Endothelial cell of umbilical vein (primary cell): ENCODE measurements at regions not wholly inside any gene's neighbourhood (a gene's known extent, or its start where the extent isn't known, plus 50 kb on each side); places are given as distances from the start of the nearest gene placed in this dataset.

Source experiments
- BruUV-seq: library from RNA; stranded (reverse); fragments of 400-500 nt; replicated peaks from 2 replicates; lab custom pipeline; 2021; lab: Mats Ljungman, UMichigan
- CTCF ChIA-PET: fragments of 300-600, 350-600 bp; sonication (Branson Sonifier 250); formaldehyde crosslinking; loops from one replicate; lab custom pipeline; 2021; ENCODE audit warnings: antibody characterized with exemption, inconsistent platforms; lab: Charles Lee
- POLR2A ChIA-PET: fragments of 300-600, 350-600 bp; sonication (Branson Sonifier 250); formaldehyde crosslinking; loops from one replicate; lab custom pipeline; 2021; ENCODE audit warnings: antibody characterized with exemption, inconsistent platforms; lab: Charles Lee
- DNase-seq: peaks from one replicate; pipeline ENCODE4 v3.0.0-alpha.2; 2011; ENCODE audit warnings: low read depth, low spot score
- FAIRE-seq: peaks from 2 replicates; lab custom pipeline; 2011; peaks lifted over from hg19 to GRCh38; lab: Jason Lieb, UNC
- H2AFZ ChIP-seq: 2 replicates; pipeline ENCODE4 v1.6.0; 2012; ENCODE audit warnings: low read depth, low read length, control low read depth, inconsistent platforms
- H3K27ac ChIP-seq: 2 replicates; pipeline ENCODE4 v1.5.1; 2011; ENCODE audit warnings: low read depth, mild to moderate bottlenecking, control low read depth, low read length, moderate library complexity; ENCODE audit not compliant: insufficient read depth
- H3K27me3 ChIP-seq, 2 experiments: 2 replicates each; pipeline versions ENCODE4 v1.6.0 to v1.6.1; 2011; ENCODE audit warnings: low read length in 2 of 2, mixed read lengths in 1 of 2; ENCODE audit not compliant: control insufficient read depth in 2 of 2, insufficient read depth in 2 of 2
- H3K36me3 ChIP-seq, 2 experiments: 2 replicates in 1 of 2; 3 replicates in 1 of 2; pipeline ENCODE4 v1.5.1; 2011; ENCODE audit warnings: low read length in 2 of 2, mild to moderate bottlenecking in 1 of 2, moderate library complexity in 1 of 2; ENCODE audit not compliant: control insufficient read depth in 2 of 2, insufficient read depth in 2 of 2; ENCODE audit errors: extremely low read depth in 1 of 2
- H3K4me1 ChIP-seq: 3 replicates; pipeline ENCODE4 v1.5.1; 2011; ENCODE audit warnings: mild to moderate bottlenecking, low read length; ENCODE audit not compliant: control insufficient read depth, insufficient read depth; ENCODE audit errors: extremely low read depth
- H3K4me2 ChIP-seq: 2 replicates; pipeline ENCODE4 v1.6.1; 2011; ENCODE audit warnings: low read length, control low read depth, mixed read lengths; ENCODE audit not compliant: insufficient read depth
- H3K4me3 ChIP-seq, 3 experiments: fragments of 200-600 bp in 1 of 3; sonication (generic), shearing (Covaris generic) in 1 of 3; replicated peaks in 1 of 3; 2 replicates each; pipeline ENCODE4 v1.5.1; 2011 to 2016; ENCODE audit warnings: control low read depth in 3 of 3, low read length in 3 of 3, mild to moderate bottlenecking in 2 of 3, inconsistent platforms in 1 of 3, low read depth in 1 of 3, moderate library complexity in 1 of 3; ENCODE audit not compliant: insufficient read depth in 1 of 3
- H3K79me2 ChIP-seq: 2 replicates; pipeline ENCODE4 v1.6.0; 2012; ENCODE audit warnings: low read length, inconsistent platforms; ENCODE audit not compliant: control insufficient read depth, insufficient read depth
- H3K9ac ChIP-seq: replicated peaks from 2 replicates; pipeline ENCODE3; 2011; ENCODE audit warnings: low read length, control low read depth; ENCODE audit not compliant: insufficient read depth; ENCODE audit errors: extremely low read depth
- H3K9me1 ChIP-seq: replicated peaks from 3 replicates; pipeline ENCODE4 v1.6.0; 2011; ENCODE audit warnings: mild to moderate bottlenecking, low read length; ENCODE audit not compliant: control insufficient read depth, insufficient read depth; ENCODE audit errors: extremely low read depth
- H3K9me3 ChIP-seq: replicated peaks from 2 replicates; pipeline ENCODE4 v1.5.1; 2012; ENCODE audit warnings: low read length, inconsistent platforms; ENCODE audit not compliant: control insufficient read depth, insufficient read depth
- H4K20me1 ChIP-seq: replicated peaks from 2 replicates; pipeline ENCODE3; 2011; ENCODE audit warnings: mild to moderate bottlenecking, low read length; ENCODE audit not compliant: control insufficient read depth, insufficient read depth; ENCODE audit errors: extremely low read depth
- CTCF ChIP-seq, 2 donors: IDR thresholded peaks; 1 replicate in 1 of 2; 2 replicates in 1 of 2; pipeline ENCODE4 v1.5.1; 2011; ENCODE audit warnings: low read length in 2 of 2, mild to moderate bottlenecking in 2 of 2, moderate library complexity in 2 of 2, control low read depth in 1 of 2, inconsistent platforms in 1 of 2, low read depth in 1 of 2; ENCODE audit not compliant: insufficient read depth in 1 of 2; ENCODE audit errors: extremely low read depth in 1 of 2
- EZH2 ChIP-seq: IDR thresholded peaks from 2 replicates; pipeline ENCODE4 v1.6.1; 2012; ENCODE audit warnings: borderline replicate concordance, low read depth, mild to moderate bottlenecking, moderate library complexity, low read length, inconsistent platforms; ENCODE audit not compliant: severe bottlenecking
- FOS ChIP-seq: IDR thresholded peaks from 2 replicates; pipeline ENCODE4 v1.6.1; 2011; ENCODE audit warnings: mild to moderate bottlenecking, low read length, moderate library complexity, borderline replicate concordance; ENCODE audit not compliant: insufficient read depth
- GATA2 ChIP-seq: IDR thresholded peaks from 2 replicates; pipeline ENCODE4 v1.7.0; 2011; ENCODE audit warnings: low read depth, mild to moderate bottlenecking, moderate library complexity, mixed read lengths, low read length; ENCODE audit not compliant: insufficient read length, insufficient read depth
- JUN ChIP-seq: IDR thresholded peaks from 2 replicates; pipeline ENCODE4 v1.6.1; 2011; ENCODE audit warnings: borderline replicate concordance, low read depth; ENCODE audit not compliant: insufficient read length, insufficient read depth
- MAX ChIP-seq: IDR thresholded peaks from 2 replicates; pipeline ENCODE4 v1.6.1; 2011; ENCODE audit not compliant: insufficient read depth, insufficient read length
- MYC ChIP-seq: IDR thresholded peaks from one replicate; pipeline ENCODE4 v1.6.1; 2011; ENCODE audit warnings: mild to moderate bottlenecking, low read depth, low read length
- POLR2A ChIP-seq: IDR thresholded peaks from 2 replicates; pipeline ENCODE4 v1.6.1; 2012; ENCODE audit warnings: low read depth, mild to moderate bottlenecking, control low read depth, low read length
- POLR2AphosphoS5 ChIP-seq: IDR thresholded peaks from 2 replicates; pipeline ENCODE4 v1.6.1; 2012; ENCODE audit warnings: low read depth, mild to moderate bottlenecking, control low read depth, low read length, moderate library complexity; ENCODE audit not compliant: insufficient read depth
- dilution Hi-C: fragments of 300-500 bp; cut with MboI; formaldehyde crosslinking; loops from one replicate; pipeline ENCODE4 v1.15.0; 2019; ENCODE audit warnings: low sequenced_read_pairs; ENCODE audit not compliant: extremely low pct_ligation_motif_present
- intact Hi-C: fragments of 100-400 bp; cut with micrococcal nuclease; formaldehyde crosslinking; loops from one replicate; pipeline ENCODE4 v1.10.0; 2022

DNA sequence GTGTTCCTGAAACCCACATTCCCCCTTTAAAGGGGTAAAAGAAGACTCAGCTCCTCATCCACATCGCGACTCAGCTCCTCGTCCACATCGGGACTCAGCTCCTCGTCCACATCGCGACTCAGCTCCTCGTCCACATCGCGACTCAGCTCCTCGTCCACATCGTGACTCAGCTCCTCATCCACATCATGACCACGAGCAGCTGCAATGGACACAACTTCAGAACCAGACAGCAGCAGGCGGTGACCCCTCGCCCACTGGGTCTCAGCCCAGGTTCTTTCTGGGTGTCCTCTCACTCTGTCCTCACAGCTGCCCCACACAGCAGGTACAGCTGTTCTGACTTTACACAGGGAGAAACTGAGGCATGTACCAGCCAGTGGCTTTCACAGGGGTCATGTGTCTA, 163.5 kb upstream of the SALL3 start:
- dilution Hi-C loops (no loop called here), intact Hi-C loops (no loop called here)
- peaks cover 2% of the 10 kb centered on the region for H3K9me3 ChIP-seq
- FAIRE-seq (no peak), DNase-seq (no peak)
- H2AFZ ChIP-seq = no peak overlapping the region
- H3K4me3 ChIP-seq = no peak overlapping the region
- no peaks in the 10 kb centered on the region for H3K4me1 ChIP-seq
- no TSS peak for BruUV-seq
- CTCF ChIA-PET = no interaction called here
- no peak overlapping the region for H3K9ac ChIP-seq
- H3K4me2 ChIP-seq = no peak overlapping the region
- H3K9me1 ChIP-seq = no peaks in the 10 kb centered on the region
- POLR2A ChIA-PET = no interaction called here
- no peaks in the 10 kb centered on the region for H3K36me3 ChIP-seq
- no peaks in the 10 kb centered on the region for H3K27me3 ChIP-seq
- no peak for TF ChIP-seq FOS
- no peak for TF ChIP-seq CTCF (IDR thresholded peaks at IDR 0.05; ENCODE audit: extremely low read depth in 1 of 2, insufficient read depth in 1 of 2, low read depth in 1 of 2, low read length in 2 of 2)
- TF ChIP-seq EZH2 = no peak
- TF ChIP-seq POLR2AphosphoS5 = no peak
- no peak for TF ChIP-seq GATA2
- TF ChIP-seq MAX = no peak
- no peak for TF ChIP-seq JUN
- no peak for TF ChIP-seq POLR2A
- TF ChIP-seq MYC = no peak
- no peaks in the 10 kb centered on the region for H3K79me2 ChIP-seq
- H3K27ac ChIP-seq = no peak overlapping the region
- no peaks in the 10 kb centered on the region for H4K20me1 ChIP-seq
